ENCODE measurements at regions not wholly inside any gene's neighbourhood (a gene's known extent, or its start where the extent isn't known, plus 50 kb on each side); places are given as distances from the start of the nearest gene placed in this dataset.
"Not testable (repeated sequence)": the region's sequence is repeated elsewhere in the genome, so short reads cannot be mapped to it uniquely, and the experiment has no call there.

DNA sequence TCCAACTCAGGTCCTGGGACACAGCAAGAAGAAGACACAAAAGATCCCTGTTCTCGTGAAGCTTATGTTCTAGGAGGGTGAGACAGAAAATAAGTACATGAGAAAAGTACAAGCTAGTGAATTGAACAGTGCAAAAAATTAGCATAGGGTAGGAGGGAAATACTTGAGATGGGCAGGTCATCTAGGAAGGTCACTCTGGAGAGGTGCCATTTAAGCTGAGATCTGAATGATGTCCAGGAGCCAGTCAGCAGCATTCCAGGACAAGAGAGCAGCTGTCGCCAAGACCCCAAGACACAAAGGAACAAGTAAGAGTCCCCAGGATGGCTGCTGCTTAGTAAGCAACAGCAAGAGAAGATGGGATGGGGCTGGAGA is 379.4 kb downstream of the ANAPC1 start:
- DNase-seq = not testable (repeated sequence)
- H3K27ac Mint-ChIP-seq = peak overlapping the region; percentile 88

GRCh38 chr2:111505267-111505666 is 378.7 kb downstream of the ANAPC1 start:
- H3K27me3 Mint-ChIP-seq (ENCODE audit: insufficient read depth); H3K4me3 Mint-ChIP-seq: not testable (repeated sequence)
- peak overlapping the region; percentile 54; the same call in 1 of the 2 replicates for H3K27ac Mint-ChIP-seq

More for the DNA sequence above, 379.4 kb downstream of the ANAPC1 start:
- peak overlapping the region; percentile 71 for H3K4me3 Mint-ChIP-seq
- peaks cover 21% of the 10 kb centered on the region for H3K4me1 Mint-ChIP-seq (ENCODE audit: low read depth)
- not testable (repeated sequence) for H3K9me3 Mint-ChIP-seq; H3K36me3 Mint-ChIP-seq (ENCODE audit: low read depth); H3K27me3 Mint-ChIP-seq (ENCODE audit: insufficient read depth)

GRCh38 chr2:111506936-111507335 is 377.1 kb downstream of the ANAPC1 start:
- H3K4me3 Mint-ChIP-seq; H3K27ac Mint-ChIP-seq; H3K27me3 Mint-ChIP-seq (ENCODE audit: insufficient read depth); H3K9me3 Mint-ChIP-seq; H3K36me3 Mint-ChIP-seq (ENCODE audit: low read depth); DNase-seq: not testable (repeated sequence)
- peaks cover 21% of the 10 kb centered on the region for H3K4me1 Mint-ChIP-seq (ENCODE audit: low read depth)

More at GRCh38 chr2:111505267-111505666, 378.7 kb downstream of the ANAPC1 start:
- not testable (repeated sequence) for DNase-seq; H3K9me3 Mint-ChIP-seq; H3K36me3 Mint-ChIP-seq (ENCODE audit: low read depth)
- peaks cover 21% of the 10 kb centered on the region for H3K4me1 Mint-ChIP-seq (ENCODE audit: low read depth)

GRCh38 chr2:111509225-111509869 is 374.6 kb downstream of the ANAPC1 start:
- H3K9me3 Mint-ChIP-seq; H3K27me3 Mint-ChIP-seq (ENCODE audit: insufficient read depth); H3K4me3 Mint-ChIP-seq; H3K27ac Mint-ChIP-seq; DNase-seq; H3K36me3 Mint-ChIP-seq (ENCODE audit: low read depth): not testable (repeated sequence)
- H3K4me1 Mint-ChIP-seq (ENCODE audit: low read depth) = peaks cover 23% of the 10 kb centered on the region

DNA sequence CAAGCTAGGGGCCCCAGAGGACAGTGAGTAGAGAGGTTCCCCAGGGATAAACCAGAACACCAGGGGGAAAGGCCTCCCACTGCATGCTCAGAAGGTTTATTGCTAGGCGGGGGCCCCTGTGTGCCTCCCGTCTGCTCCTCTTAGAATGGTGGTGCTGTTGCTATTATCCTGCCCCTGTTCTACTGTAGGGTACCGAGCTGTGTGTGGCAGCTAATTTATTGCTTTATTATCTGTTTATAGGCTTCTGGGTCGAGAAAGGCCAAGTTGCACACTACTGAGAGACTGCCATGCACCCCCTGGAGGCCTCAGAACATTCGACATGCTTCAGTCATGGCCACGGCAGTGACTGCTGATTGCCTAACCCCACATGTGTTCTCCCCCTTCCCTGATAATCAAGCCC is 373.6 kb downstream of the ANAPC1 start:
- H3K9me3 Mint-ChIP-seq; H3K36me3 Mint-ChIP-seq (ENCODE audit: low read depth); H3K27ac Mint-ChIP-seq; H3K4me3 Mint-ChIP-seq; DNase-seq; H3K27me3 Mint-ChIP-seq (ENCODE audit: insufficient read depth): not testable (repeated sequence)
- peaks cover 13% of the 10 kb centered on the region for H3K4me1 Mint-ChIP-seq (ENCODE audit: low read depth)

DNA sequence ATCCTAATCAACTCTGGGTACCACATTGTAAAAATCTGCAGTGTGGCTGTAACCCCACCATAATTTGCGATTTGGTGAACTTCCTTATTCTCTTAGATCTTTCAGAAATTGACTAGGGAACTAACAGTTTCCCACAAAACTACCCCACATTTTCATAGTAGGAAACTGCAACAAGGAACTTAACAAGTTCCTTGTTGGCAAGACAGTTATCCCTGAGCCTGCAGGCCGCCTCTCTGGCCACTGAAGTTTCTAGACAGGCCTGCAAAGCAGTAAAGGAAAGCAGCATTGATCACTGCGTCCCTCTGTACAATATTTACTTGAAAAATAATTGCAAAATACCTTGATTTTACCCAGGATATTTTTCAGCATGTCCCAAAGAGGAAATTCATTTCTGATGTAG is 372.9 kb downstream of the ANAPC1 start:
- H3K36me3 Mint-ChIP-seq (ENCODE audit: low read depth); H3K27me3 Mint-ChIP-seq (ENCODE audit: insufficient read depth); DNase-seq; H3K4me3 Mint-ChIP-seq; H3K9me3 Mint-ChIP-seq; H3K27ac Mint-ChIP-seq; H3K4me1 Mint-ChIP-seq (ENCODE audit: low read depth): not testable (repeated sequence)

DNA sequence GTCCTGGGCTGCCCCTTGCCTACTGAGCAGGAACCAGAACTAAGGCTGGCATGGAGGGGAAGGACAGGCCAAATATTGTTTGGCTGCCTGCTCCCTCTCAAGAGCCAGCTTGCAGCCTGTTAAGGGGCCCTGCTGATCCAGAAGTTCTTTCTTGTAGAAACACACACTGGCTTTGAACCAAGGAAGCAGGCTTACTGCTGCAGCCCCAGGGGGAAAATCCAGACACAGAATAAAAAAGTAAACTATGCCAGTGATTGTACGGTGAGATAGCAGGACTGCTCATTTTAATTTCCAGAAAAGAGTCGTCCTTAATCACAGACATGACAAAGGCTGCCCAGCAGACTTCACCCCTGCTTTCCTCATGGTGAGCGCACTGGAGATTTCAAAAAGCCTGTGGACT is 371.6 kb downstream of the ANAPC1 start:
- not testable (repeated sequence) for H3K36me3 Mint-ChIP-seq (ENCODE audit: low read depth); H3K4me3 Mint-ChIP-seq; H3K9me3 Mint-ChIP-seq; H3K27me3 Mint-ChIP-seq (ENCODE audit: insufficient read depth); H3K4me1 Mint-ChIP-seq (ENCODE audit: low read depth); H3K27ac Mint-ChIP-seq
- peak; percentile 16 for DNase-seq

DNA sequence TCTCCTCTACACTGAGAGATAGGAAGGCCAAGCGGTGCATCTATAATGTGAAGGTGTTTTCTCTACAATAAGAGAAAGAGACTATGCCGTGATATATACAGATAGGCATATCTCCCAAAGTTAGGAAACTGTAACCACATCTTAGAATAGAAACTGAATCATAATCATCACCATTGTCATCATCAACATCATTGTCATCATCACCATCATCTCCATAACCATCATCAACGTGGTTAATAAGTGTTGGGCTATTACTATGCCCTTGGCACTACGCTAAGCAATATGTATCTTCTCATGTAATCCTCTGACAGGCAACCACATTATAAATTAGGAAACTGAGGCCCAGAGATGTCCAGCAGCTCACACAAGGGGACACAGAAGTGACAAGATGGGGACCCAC is 369.9 kb downstream of the ANAPC1 start:
- H3K27me3 Mint-ChIP-seq (ENCODE audit: insufficient read depth); H3K9me3 Mint-ChIP-seq; H3K27ac Mint-ChIP-seq; H3K4me1 Mint-ChIP-seq (ENCODE audit: low read depth); H3K36me3 Mint-ChIP-seq (ENCODE audit: low read depth); H3K4me3 Mint-ChIP-seq; DNase-seq: not testable (repeated sequence)

DNA sequence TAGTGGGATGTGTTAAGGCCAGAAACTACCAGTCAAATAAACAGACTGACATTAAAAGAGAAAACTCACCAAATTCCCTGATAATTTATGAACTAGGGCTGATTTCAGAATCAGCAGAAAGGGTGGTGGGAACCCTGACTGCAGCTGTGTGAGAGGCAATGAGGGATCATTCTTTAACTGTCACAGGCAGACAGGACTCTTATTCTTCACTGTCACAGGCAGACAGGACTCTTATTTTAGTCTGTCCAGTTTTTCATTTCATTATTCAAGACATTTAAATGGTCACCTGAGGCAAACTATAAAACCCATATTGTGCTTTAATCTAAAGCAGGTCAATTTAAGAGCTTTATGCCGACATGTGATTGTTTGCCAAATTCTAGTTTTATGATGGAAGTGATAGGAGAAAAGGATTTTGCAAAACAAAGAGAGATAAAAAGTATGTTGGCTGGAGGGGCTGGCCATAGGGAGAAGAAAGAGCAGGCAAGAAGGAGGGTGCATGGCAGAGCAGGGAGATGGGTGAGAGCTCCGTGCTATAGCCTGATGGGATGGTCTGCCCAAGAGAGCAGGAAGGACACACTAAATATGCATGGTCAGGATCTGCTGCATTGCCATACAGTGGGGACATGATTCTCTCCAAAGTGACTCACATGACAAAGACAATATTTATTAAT is 366.8 kb downstream of the ANAPC1 start:
- H3K4me1 Mint-ChIP-seq (ENCODE audit: low read depth) = peaks cover 15% of the 10 kb centered on the region
- H3K36me3 Mint-ChIP-seq (ENCODE audit: low read depth); H3K27me3 Mint-ChIP-seq (ENCODE audit: insufficient read depth): not testable (repeated sequence)

GRCh38 chr2:111517721-111518053 is 366.3 kb downstream of the ANAPC1 start:
- not testable (repeated sequence) for H3K4me3 Mint-ChIP-seq; H3K27me3 Mint-ChIP-seq (ENCODE audit: insufficient read depth); H3K27ac Mint-ChIP-seq; H3K9me3 Mint-ChIP-seq; H3K36me3 Mint-ChIP-seq (ENCODE audit: low read depth); DNase-seq
- H3K4me1 Mint-ChIP-seq (ENCODE audit: low read depth) = peaks cover 18% of the 10 kb centered on the region

More for the DNA sequence above, 366.8 kb downstream of the ANAPC1 start:
- DNase-seq, H3K4me3 Mint-ChIP-seq, H3K9me3 Mint-ChIP-seq, H3K27ac Mint-ChIP-seq: not testable (repeated sequence)

DNA sequence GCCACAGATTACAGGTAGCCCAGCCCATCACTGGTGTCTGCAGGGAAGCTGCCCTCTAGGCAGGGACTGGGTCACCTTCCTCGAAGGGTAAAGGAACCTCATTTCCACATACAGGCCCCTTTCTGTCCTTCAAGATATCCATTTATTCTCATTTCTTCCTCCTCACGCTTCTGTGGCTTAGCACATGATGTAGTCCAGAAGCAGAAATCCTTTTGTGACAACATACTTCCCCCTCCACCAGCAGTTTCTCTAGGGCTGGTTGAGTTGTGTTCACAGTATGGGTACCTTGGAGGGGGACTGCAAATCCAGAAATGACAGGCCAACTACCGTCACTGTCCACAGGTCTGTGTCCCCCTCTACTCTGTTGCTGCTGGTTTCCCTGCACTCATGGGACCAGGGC is 364.9 kb downstream of the ANAPC1 start:
- no peak for TF ChIP-seq CTCF (IDR thresholded peaks at IDR 0.05)

More for the DNA sequence above, 364.9 kb downstream of the ANAPC1 start:
- Mint-ChIP-seq H3K4me1 (ENCODE audit: low read depth) (peaks cover 16% of the 10 kb centered on the region), H3K4me3 (no peak overlapping the region), H3K36me3 (ENCODE audit: low read depth) (no peaks in the 10 kb centered on the region), H3K9me3 (no peaks in the 10 kb centered on the region), H3K27me3 (ENCODE audit: insufficient read depth) (peaks cover 7% of the 10 kb centered on the region; the same call in 1 of the 2 replicates), H3K27ac (no peak overlapping the region)
- DNase-seq = no peak
